ENCODE measurements at regions not wholly inside any gene's neighbourhood (a gene's known extent, or its start where the extent isn't known, plus 50 kb on each side); places are given as distances from the start of the nearest gene placed in this dataset.
A peak's percentile ranks its signal among the peaks of the same experiment; 100 is the strongest.

GRCh38 chr20:10794765-10795164 is 121.0 kb upstream of the JAG1 start:
- no peak overlapping the region for H3K4me3 ChIP-seq
- no peaks in the 10 kb centered on the region for H3K9me3 ChIP-seq (ENCODE audit: low read depth)
- H3K27me3 ChIP-seq, result no peaks in the 10 kb centered on the region
- no peak for DNase-seq (ENCODE audit: low read depth in 1 of 2, low spot score in 1 of 2)
- H3K4me1 ChIP-seq (ENCODE audit: low read depth), result peaks cover 10% of the 10 kb centered on the region
- no peaks in the 10 kb centered on the region for H3K36me3 ChIP-seq
- no peak overlapping the region for H3K27ac ChIP-seq
- no peak for TF ChIP-seq CTCF (IDR thresholded peaks at IDR 0.05; ENCODE audit: low read depth, low read length)

GRCh38 chr20:10795286-10796026 is 121.7 kb upstream of the JAG1 start:
- Histone ChIP-seq H3K27ac (no peak overlapping the region), H3K4me1 (ENCODE audit: low read depth) (peaks cover 10% of the 10 kb centered on the region), H3K36me3 (no peaks in the 10 kb centered on the region), H3K4me3 (no peak overlapping the region), H3K9me3 (ENCODE audit: low read depth) (no peaks in the 10 kb centered on the region), H3K27me3 (no peaks in the 10 kb centered on the region)
- TF ChIP-seq CTCF (IDR thresholded peaks at IDR 0.05; ENCODE audit: low read depth, low read length), result no peak
- DNase-seq (ENCODE audit: low read depth in 1 of 2, low spot score in 1 of 2), result no peak

GRCh38 chr20:10798811-10799210 is 125.0 kb upstream of the JAG1 start:
- Histone ChIP-seq H3K9me3 (ENCODE audit: low read depth) (no peaks in the 10 kb centered on the region), H3K4me3 (no peak overlapping the region), H3K36me3 (no peaks in the 10 kb centered on the region), H3K27me3 (no peaks in the 10 kb centered on the region), H3K27ac (no peak overlapping the region), H3K4me1 (ENCODE audit: low read depth) (peaks cover 15% of the 10 kb centered on the region)
- no peak for TF ChIP-seq CTCF (IDR thresholded peaks at IDR 0.05; ENCODE audit: low read depth, low read length)
- peak in 1 of 2 donors; percentile 47 for DNase-seq (ENCODE audit: low read depth in 1 of 2, low spot score in 1 of 2)

- Histone ChIP-seq H3K9me3 (ENCODE audit: low read depth) (no peaks in the 10 kb centered on the region), H3K27ac (no peak overlapping the region), H3K27me3 (no peaks in the 10 kb centered on the region), H3K4me3 (no peak overlapping the region), H3K4me1 (ENCODE audit: low read depth) (peaks cover 11% of the 10 kb centered on the region), H3K36me3 (no peaks in the 10 kb centered on the region)
- TF ChIP-seq CTCF (IDR thresholded peaks at IDR 0.05; ENCODE audit: low read depth, low read length), result no peak
- no peak for DNase-seq (ENCODE audit: low read depth in 1 of 2, low spot score in 1 of 2)
These were observed 125.9 kb upstream of the JAG1 start for GRCh38 chr20:10799735-10800134.

GRCh38 chr20:10800288-10800687 is 126.5 kb upstream of the JAG1 start:
- peaks cover 7% of the 10 kb centered on the region for H3K4me1 ChIP-seq (ENCODE audit: low read depth)
- no peak overlapping the region for H3K4me3 ChIP-seq
- H3K27ac ChIP-seq, result no peak overlapping the region
- H3K9me3 ChIP-seq (ENCODE audit: low read depth), result no peaks in the 10 kb centered on the region
- no peak for TF ChIP-seq CTCF (IDR thresholded peaks at IDR 0.05; ENCODE audit: low read depth, low read length)
- H3K36me3 ChIP-seq, result no peaks in the 10 kb centered on the region
- no peaks in the 10 kb centered on the region for H3K27me3 ChIP-seq
- DNase-seq (ENCODE audit: low read depth in 1 of 2, low spot score in 1 of 2), result no peak
